ENCODE measurements at regions not wholly inside any gene's neighbourhood (a gene's known extent, or its start where the extent isn't known, plus 50 kb on each side); places are given as distances from the start of the nearest gene placed in this dataset.

DNA sequence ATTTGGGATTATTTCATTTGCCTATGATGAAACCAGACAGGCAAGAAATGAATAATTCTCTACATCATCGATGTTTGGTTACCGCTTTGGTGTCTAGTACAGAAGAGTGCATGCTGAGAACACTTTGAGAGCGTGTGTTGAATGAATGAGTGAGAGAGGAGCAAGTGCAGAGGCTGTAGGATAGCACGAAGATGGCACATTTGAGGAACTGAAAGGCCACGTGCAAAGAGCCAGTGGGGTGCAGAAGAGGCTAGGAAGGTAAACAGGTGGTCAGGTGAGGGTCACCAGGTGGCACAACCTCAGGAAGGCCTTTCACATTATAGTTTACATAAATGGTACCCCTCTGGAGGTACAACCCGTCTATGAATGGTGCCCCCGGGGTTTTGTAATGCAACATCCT, 80.1 kb upstream of the SPHKAP start:
- no peak for TF ChIP-seq MYC (IDR thresholded peaks at IDR 0.05; ENCODE audit: low read depth, low read length)
- no peak for TF ChIP-seq EZH2 (IDR thresholded peaks at IDR 0.05; ENCODE audit: borderline replicate concordance, low read depth, low read length, severe bottlenecking)
- TF ChIP-seq POLR2AphosphoS5 (IDR thresholded peaks at IDR 0.05; ENCODE audit: insufficient read depth, low read depth, low read length), result no peak
- TF ChIP-seq JUN (IDR thresholded peaks at IDR 0.05; ENCODE audit: borderline replicate concordance, insufficient read depth, insufficient read length, low read depth), result no peak
- TF ChIP-seq, protein P1, sequence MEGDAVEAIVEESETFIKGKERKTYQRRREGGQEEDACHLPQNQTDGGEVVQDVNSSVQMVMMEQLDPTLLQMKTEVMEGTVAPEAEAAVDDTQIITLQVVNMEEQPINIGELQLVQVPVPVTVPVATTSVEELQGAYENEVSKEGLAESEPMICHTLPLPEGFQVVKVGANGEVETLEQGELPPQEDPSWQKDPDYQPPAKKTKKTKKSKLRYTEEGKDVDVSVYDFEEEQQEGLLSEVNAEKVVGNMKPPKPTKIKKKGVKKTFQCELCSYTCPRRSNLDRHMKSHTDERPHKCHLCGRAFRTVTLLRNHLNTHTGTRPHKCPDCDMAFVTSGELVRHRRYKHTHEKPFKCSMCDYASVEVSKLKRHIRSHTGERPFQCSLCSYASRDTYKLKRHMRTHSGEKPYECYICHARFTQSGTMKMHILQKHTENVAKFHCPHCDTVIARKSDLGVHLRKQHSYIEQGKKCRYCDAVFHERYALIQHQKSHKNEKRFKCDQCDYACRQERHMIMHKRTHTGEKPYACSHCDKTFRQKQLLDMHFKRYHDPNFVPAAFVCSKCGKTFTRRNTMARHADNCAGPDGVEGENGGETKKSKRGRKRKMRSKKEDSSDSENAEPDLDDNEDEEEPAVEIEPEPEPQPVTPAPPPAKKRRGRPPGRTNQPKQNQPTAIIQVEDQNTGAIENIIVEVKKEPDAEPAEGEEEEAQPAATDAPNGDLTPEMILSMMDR (IDR thresholded peaks at IDR 0.05; ENCODE audit: extremely low read depth in 1 of 2, insufficient read depth in 1 of 2, low read depth in 1 of 2, low read length in 2 of 2), result no peak
- TF ChIP-seq, protein P2, sequence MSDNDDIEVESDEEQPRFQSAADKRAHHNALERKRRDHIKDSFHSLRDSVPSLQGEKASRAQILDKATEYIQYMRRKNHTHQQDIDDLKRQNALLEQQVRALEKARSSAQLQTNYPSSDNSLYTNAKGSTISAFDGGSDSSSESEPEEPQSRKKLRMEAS (IDR thresholded peaks at IDR 0.05; ENCODE audit: insufficient read depth, insufficient read length), result no peak
- TF ChIP-seq GATA2 (IDR thresholded peaks at IDR 0.05; ENCODE audit: insufficient read depth, insufficient read length, low read depth, low read length), result no peak
- no peak for TF ChIP-seq POLR2A (IDR thresholded peaks at IDR 0.05; ENCODE audit: low read depth, low read length)
- TF ChIP-seq FOS (IDR thresholded peaks at IDR 0.05; ENCODE audit: borderline replicate concordance, insufficient read depth, low read length), result no peak
- Histone ChIP-seq H3K4me3 (replicated peaks in 1 of 3; ENCODE audit: insufficient read depth in 1 of 3, low read depth in 1 of 3, low read length in 3 of 3) (no peak overlapping the region), H3K4me2 (ENCODE audit: insufficient read depth, low read length) (no peak overlapping the region), H3K36me3 (ENCODE audit: control insufficient read depth in 2 of 2, extremely low read depth in 1 of 2, insufficient read depth in 2 of 2, low read length in 2 of 2) (no peaks in the 10 kb centered on the region), H3K4me1 (ENCODE audit: control insufficient read depth, extremely low read depth, insufficient read depth, low read length) (no peaks in the 10 kb centered on the region), H3K27me3 (ENCODE audit: control insufficient read depth in 2 of 2, insufficient read depth in 2 of 2, low read length in 2 of 2) (no peaks in the 10 kb centered on the region), H3K9me1 (replicated peaks; ENCODE audit: control insufficient read depth, extremely low read depth, insufficient read depth, low read length) (no peaks in the 10 kb centered on the region), H3K27ac (ENCODE audit: insufficient read depth, low read depth, low read length) (no peak overlapping the region), H2AFZ (ENCODE audit: low read depth, low read length) (no peak overlapping the region), H3K79me2 (ENCODE audit: control insufficient read depth, insufficient read depth, low read length) (no peaks in the 10 kb centered on the region), H4K20me1 (replicated peaks; ENCODE audit: control insufficient read depth, extremely low read depth, insufficient read depth, low read length) (no peaks in the 10 kb centered on the region), H3K9me3 (replicated peaks; ENCODE audit: control insufficient read depth, insufficient read depth, low read length) (peaks cover 5% of the 10 kb centered on the region), H3K9ac (replicated peaks; ENCODE audit: extremely low read depth, insufficient read depth, low read length) (no peak overlapping the region)
- FAIRE-seq (no peak), DNase-seq (ENCODE audit: low read depth, low spot score) (no peak)
- intact Hi-C loops (cut with micrococcal nuclease), result no loop called here
- dilution Hi-C loops (cut with MboI; ENCODE audit: extremely low pct_ligation_motif_present, low sequenced_read_pairs), result no loop called here
- no TSS peak for BruUV-seq (replicated peaks)
- ChIA-PET CTCF (no interaction called here), POLR2A (no interaction called here)

All from endothelial cell of umbilical vein (primary cell).